ENCODE measurements at regions not wholly inside any gene's neighbourhood (a gene's known extent, or its start where the extent isn't known, plus 50 kb on each side); places are given as distances from the start of the nearest gene placed in this dataset.
"Not testable (repeated sequence)": the region's sequence is repeated elsewhere in the genome, so short reads cannot be mapped to it uniquely, and the experiment has no call there.

GRCh38 chr20:52361650-52362049, 170.1 kb upstream of the ZFP64 start:
- no peak for DNase-seq

GRCh38 chr20:52349806-52350205, 158.2 kb upstream of the ZFP64 start:
- no peak for DNase-seq

GRCh38 chr20:52348434-52348833, 156.9 kb upstream of the ZFP64 start:
- DNase-seq: no peak

- no peak for DNase-seq
Observed at GRCh38 chr20:52346797-52347196, 155.2 kb upstream of the ZFP64 start.

- DNase-seq: no peak
Observed at GRCh38 chr20:52342913-52343312, 151.3 kb upstream of the ZFP64 start.

- peak; percentile 3 for DNase-seq
Observed at GRCh38 chr20:52340036-52340634, 148.6 kb upstream of the ZFP64 start.

GRCh38 chr20:52332649-52333250, 141.2 kb upstream of the ZFP64 start:
- DNase-seq: no peak

- DNase-seq: no peak
Observed at GRCh38 chr20:52332230-52332629, 140.7 kb upstream of the ZFP64 start.

- DNase-seq: no peak
Observed at GRCh38 chr20:52331655-52332054, 140.1 kb upstream of the ZFP64 start.

- DNase-seq: no peak
Observed at GRCh38 chr20:52321396-52321795, 129.8 kb upstream of the ZFP64 start.

GRCh38 chr20:52318651-52319050, 127.1 kb upstream of the ZFP64 start:
- no peak for DNase-seq

- peak; percentile 62 for DNase-seq
Observed at GRCh38 chr20:52313341-52313963, 121.9 kb upstream of the ZFP64 start.

GRCh38 chr20:52312132-52312729, 120.7 kb upstream of the ZFP64 start:
- peak; percentile 67 for DNase-seq

- DNase-seq: no peak
Observed at GRCh38 chr20:52311209-52311794, 119.7 kb upstream of the ZFP64 start.

GRCh38 chr20:52309181-52309580, 117.6 kb upstream of the ZFP64 start:
- DNase-seq: no peak

GRCh38 chr20:52306477-52306876, 114.9 kb upstream of the ZFP64 start:
- no peak for DNase-seq

GRCh38 chr20:52305858-52306257, 114.3 kb upstream of the ZFP64 start:
- DNase-seq: no peak

GRCh38 chr20:52305024-52305645, 113.6 kb upstream of the ZFP64 start:
- no peak for DNase-seq

GRCh38 chr20:52303281-52303950, 111.8 kb upstream of the ZFP64 start:
- DNase-seq: no peak

- no peak for DNase-seq
Observed at GRCh38 chr20:52302736-52303135, 111.2 kb upstream of the ZFP64 start.

- DNase-seq: not testable (repeated sequence)
Observed at GRCh38 chr20:52302051-52302450, 110.5 kb upstream of the ZFP64 start.

- DNase-seq: no peak
Observed at GRCh38 chr20:52295556-52295955, 104.0 kb upstream of the ZFP64 start.

Measured in fibroblast of upper back skin (primary cell).